H9 (cell line): ENCODE measurements at regions not wholly inside any gene's neighbourhood (a gene's known extent, or its start where the extent isn't known, plus 50 kb on each side); places are given as distances from the start of the nearest gene placed in this dataset.

Experiments used
- DNase-seq: peaks from one replicate; pipeline ENCODE4 v3.0.0-alpha.2; 2017
- H2AFZ ChIP-seq: one replicate; pipeline ENCODE4 v1.6.1; 2013; ENCODE audit warnings: mild to moderate bottlenecking, low read length, control low read depth, moderate library complexity
- H2AK5ac ChIP-seq: 2 replicates; pipeline ENCODE4 v1.6.1; 2013; ENCODE audit warnings: low read length, control low read depth, mixed read lengths; ENCODE audit not compliant: insufficient read length
- H2BK120ac ChIP-seq: one replicate; pipeline ENCODE4 v1.6.1; 2013; ENCODE audit warnings: low read depth, mild to moderate bottlenecking, low read length, control low read depth, inconsistent platforms; ENCODE audit not compliant: poor library complexity, severe bottlenecking
- H2BK12ac ChIP-seq: 2 replicates; pipeline ENCODE4 v1.6.1; 2013; ENCODE audit warnings: low read length, control low read depth, mixed read lengths, low read depth; ENCODE audit not compliant: insufficient read length
- H2BK15ac ChIP-seq: 2 replicates; pipeline ENCODE4 v1.6.1; 2013; ENCODE audit warnings: low read depth, low read length, control low read depth
- H2BK20ac ChIP-seq: one replicate; pipeline ENCODE4 v1.6.1; 2013; ENCODE audit warnings: low read depth, mild to moderate bottlenecking, low read length, control low read depth, inconsistent platforms; ENCODE audit not compliant: poor library complexity, severe bottlenecking
- H2BK5ac ChIP-seq: 2 replicates; pipeline ENCODE4 v1.6.1; 2013; ENCODE audit warnings: low read length, control low read depth, mixed read lengths; ENCODE audit not compliant: insufficient read length
- H3K14ac ChIP-seq: 2 replicates; pipeline ENCODE4 v1.6.1; 2013; ENCODE audit warnings: low read length, control low read depth; ENCODE audit not compliant: insufficient read depth
- H3K18ac ChIP-seq: 2 replicates; pipeline ENCODE4 v1.6.1; 2013; ENCODE audit warnings: low read depth, mild to moderate bottlenecking, mixed read lengths, low read length, control low read depth; ENCODE audit not compliant: insufficient read length
- H3K23ac ChIP-seq: 2 replicates; pipeline ENCODE4 v1.6.1; 2013; ENCODE audit warnings: low read length, control low read depth, mixed read lengths, low read depth; ENCODE audit not compliant: insufficient read length
- H3K23me2 ChIP-seq: 2 replicates; pipeline ENCODE4 v1.6.1; 2013; ENCODE audit warnings: low read depth, mild to moderate bottlenecking, mixed read lengths, low read length, control low read depth; ENCODE audit not compliant: insufficient read length, poor library complexity, severe bottlenecking
- H3K27ac ChIP-seq: 2 replicates; pipeline ENCODE4 v1.5.1; 2013; ENCODE audit warnings: low read length, control low read depth, mixed read lengths, low read depth; ENCODE audit not compliant: insufficient read length
- H3K27me3 ChIP-seq: 2 replicates; pipeline ENCODE4 v1.6.1; 2013; ENCODE audit warnings: low read length, control low read depth, inconsistent platforms; ENCODE audit not compliant: insufficient read depth
- H3K4ac ChIP-seq: 2 replicates; pipeline ENCODE4 v1.6.1; 2013; ENCODE audit warnings: low read depth, mild to moderate bottlenecking, control low read depth, inconsistent platforms, low read length, moderate library complexity
- H3K4me1 ChIP-seq: 2 replicates; pipeline ENCODE4 v1.6.1; 2013; ENCODE audit warnings: low read length, control low read depth, inconsistent platforms; ENCODE audit not compliant: insufficient read depth
- H3K4me2 ChIP-seq: 2 replicates; pipeline ENCODE4 v1.6.1; 2013; ENCODE audit warnings: low read length, control low read depth, mixed read lengths; ENCODE audit not compliant: insufficient read length, insufficient read depth
- H3K56ac ChIP-seq: 2 replicates; pipeline ENCODE4 v1.6.1; 2013; ENCODE audit warnings: low read depth, mild to moderate bottlenecking, mixed read lengths, low read length, control low read depth; ENCODE audit not compliant: insufficient read length
- H3K79me1 ChIP-seq: 2 replicates; pipeline ENCODE4 v1.6.1; 2013; ENCODE audit warnings: low read depth, mild to moderate bottlenecking, moderate library complexity, low read length, control low read depth, inconsistent platforms; ENCODE audit not compliant: insufficient read depth, poor library complexity, severe bottlenecking
- H3K79me2 ChIP-seq: 2 replicates; pipeline ENCODE4 v1.6.1; 2013; ENCODE audit warnings: low read length, control low read depth, inconsistent platforms; ENCODE audit not compliant: insufficient read depth
- H3K9ac ChIP-seq: 2 replicates; pipeline ENCODE4 v1.6.1; 2013; ENCODE audit warnings: low read length, control low read depth, mixed read lengths; ENCODE audit not compliant: insufficient read length; ENCODE audit errors: extremely low read depth
- H3K9me3 ChIP-seq: one replicate; pipeline ENCODE4 v1.6.1; 2013; ENCODE audit warnings: low read depth, low read length, inconsistent platforms; ENCODE audit not compliant: control insufficient read depth
- H3T11ph ChIP-seq: one replicate; pipeline ENCODE4 v1.6.1; 2013; ENCODE audit warnings: mild to moderate bottlenecking, low read length, control low read depth, inconsistent platforms
- H4K20me1 ChIP-seq: one replicate; pipeline ENCODE4 v1.6.1; 2013; ENCODE audit not compliant: control insufficient read depth, insufficient read length, insufficient read depth
- H4K5ac ChIP-seq: 2 replicates; pipeline ENCODE4 v1.6.1; 2013; ENCODE audit warnings: low read depth, mild to moderate bottlenecking, mixed read lengths, low read length, control low read depth; ENCODE audit not compliant: insufficient read length
- H4K8ac ChIP-seq: replicated peaks from 2 replicates; pipeline ENCODE4 v1.6.1; 2013; ENCODE audit warnings: low read length, control low read depth, mixed read lengths, low read depth; ENCODE audit not compliant: insufficient read length
- H4K91ac ChIP-seq: 2 replicates; pipeline ENCODE4 v1.6.1; 2013; ENCODE audit warnings: low read depth, mild to moderate bottlenecking, moderate library complexity, mixed read lengths, low read length, control low read depth; ENCODE audit not compliant: insufficient read length
- H3K27ac Mint-ChIP-seq, 3 experiments: 2 replicates in 2 of 3; 3 replicates in 1 of 3; pipeline ENCODE4 v1.8.0; 2020 to 2021; ENCODE audit warnings: mixed read lengths in 3 of 3, mild to moderate bottlenecking in 1 of 3, moderate library complexity in 1 of 3
- H3K27me3 Mint-ChIP-seq: 2 replicates; pipeline ENCODE4 v1.8.0; 2021; ENCODE audit warnings: low read depth, mild to moderate bottlenecking, moderate library complexity, mixed read lengths
- H3K36me3 Mint-ChIP-seq, 3 experiments: 2 replicates in 2 of 3; 3 replicates in 1 of 3; pipeline ENCODE4 v1.8.0; 2020 to 2021; ENCODE audit warnings: low read depth in 3 of 3, mixed read lengths in 3 of 3; ENCODE audit not compliant: insufficient read depth in 1 of 3
- H3K4me1 Mint-ChIP-seq, 2 experiments: 2 replicates each; pipeline ENCODE4 v1.8.0; 2020; ENCODE audit warnings: mixed read lengths in 2 of 2
- H3K4me3 Mint-ChIP-seq, 2 experiments: 2 replicates in 1 of 2; 3 replicates in 1 of 2; pipeline ENCODE4 v1.8.0; 2020 to 2021; ENCODE audit warnings: mild to moderate bottlenecking in 2 of 2, mixed read lengths in 2 of 2, moderate library complexity in 1 of 2
- H3K9me3 Mint-ChIP-seq, 2 experiments: 2 replicates in 1 of 2; 3 replicates in 1 of 2; pipeline ENCODE4 v1.8.0; 2020; ENCODE audit warnings: mild to moderate bottlenecking in 2 of 2, mixed read lengths in 2 of 2, moderate library complexity in 1 of 2
- CTCF ChIP-seq: fragments of 200-600 bp; sonication (generic); conservative IDR thresholded peaks from 3 replicates; pipeline ENCODE4 v1.8.0; 2021; ENCODE audit warnings: antibody characterized with exemption, mild to moderate bottlenecking
- WGBS: extraction: QIAGEN DNeasy Blood & Tissue Kit; methylation state at CpG from one replicate; pipeline ENCODE4 v1.1.7; 2013; ENCODE audit warnings: missing lambda C conversion rate, low lambda C conversion rate, mixed read lengths; ENCODE audit not compliant: insufficient read length; ENCODE audit errors: extremely low coverage; 5-methylcytosine and 5-hydroxymethylcytosine counted together

GRCh38 chr14:86780461-86780860, 1212.5 kb downstream of the GALC start:
- H4K8ac ChIP-seq, result no peak overlapping the region
- H3K27ac ChIP-seq, result no peak overlapping the region
- H2AFZ ChIP-seq, result no peak overlapping the region
- no peak overlapping the region for H2BK5ac ChIP-seq
- H3K4me1 Mint-ChIP-seq, result peaks cover 0 to 3% of the 10 kb centered on the region in 2 experiments; a peak in 1 of 4 replicates
- H3K27ac Mint-ChIP-seq, result no peak overlapping the region
- H3K27me3 ChIP-seq, result no peaks in the 10 kb centered on the region
- H2AK5ac ChIP-seq, result no peak overlapping the region
- H4K5ac ChIP-seq, result no peak overlapping the region
- no peaks in the 10 kb centered on the region for H3K4me1 ChIP-seq
- no peaks in the 10 kb centered on the region for H3K79me1 ChIP-seq
- no peak overlapping the region for H3K23ac ChIP-seq
- no peaks in the 10 kb centered on the region for H3K79me2 ChIP-seq
- H3K18ac ChIP-seq, result no peak overlapping the region
- no peaks in the 10 kb centered on the region for H3K27me3 Mint-ChIP-seq
- no CpG with 5 or more reads among the region's 2 CpGs for WGBS
- DNase-seq, result no peak
- no peak overlapping the region for H2BK12ac ChIP-seq
- no peak overlapping the region for H3K9ac ChIP-seq
- H4K91ac ChIP-seq, result no peak overlapping the region
- H4K20me1 ChIP-seq, result no peaks in the 10 kb centered on the region
- H2BK120ac ChIP-seq, result no peak overlapping the region
- H3K56ac ChIP-seq, result no peak overlapping the region
- H3T11ph ChIP-seq, result no peak overlapping the region
- H3K4me2 ChIP-seq, result no peak overlapping the region
- H3K4ac ChIP-seq, result no peak overlapping the region
- peaks cover 10% of the 10 kb centered on the region in 2 experiments for H3K9me3 Mint-ChIP-seq
- no peak overlapping the region for H3K14ac ChIP-seq
- H2BK20ac ChIP-seq, result no peak overlapping the region
- peaks cover 5 to 12% (median 8%) of the 10 kb centered on the region in 3 experiments for H3K36me3 Mint-ChIP-seq
- no peak overlapping the region for H2BK15ac ChIP-seq
- no peaks in the 10 kb centered on the region for H3K23me2 ChIP-seq
- H3K9me3 ChIP-seq, result no peaks in the 10 kb centered on the region
- H3K4me3 Mint-ChIP-seq, result no peak overlapping the region
- no peak for TF ChIP-seq CTCF
